Endothelial cell of umbilical vein (primary cell): ENCODE measurements at regions not wholly inside any gene's neighbourhood (a gene's known extent, or its start where the extent isn't known, plus 50 kb on each side); places are given as distances from the start of the nearest gene placed in this dataset.

Experiments
- BruUV-seq: library from RNA; stranded (reverse); fragments of 400-500 nt; replicated peaks from 2 replicates; lab custom pipeline; 2021; lab: Mats Ljungman, UMichigan
- CTCF ChIA-PET: fragments of 300-600, 350-600 bp; sonication (Branson Sonifier 250); formaldehyde crosslinking; loops from one replicate; lab custom pipeline; 2021; ENCODE audit warnings: antibody characterized with exemption, inconsistent platforms; lab: Charles Lee
- POLR2A ChIA-PET: fragments of 300-600, 350-600 bp; sonication (Branson Sonifier 250); formaldehyde crosslinking; loops from one replicate; lab custom pipeline; 2021; ENCODE audit warnings: antibody characterized with exemption, inconsistent platforms; lab: Charles Lee
- DNase-seq: peaks from one replicate; pipeline ENCODE4 v3.0.0-alpha.2; 2011; ENCODE audit warnings: low read depth, low spot score
- FAIRE-seq: peaks from 2 replicates; lab custom pipeline; 2011; peaks lifted over from hg19 to GRCh38; lab: Jason Lieb, UNC
- H2AFZ ChIP-seq: 2 replicates; pipeline ENCODE4 v1.6.0; 2012; ENCODE audit warnings: low read depth, low read length, control low read depth, inconsistent platforms
- H3K27ac ChIP-seq: 2 replicates; pipeline ENCODE4 v1.5.1; 2011; ENCODE audit warnings: low read depth, mild to moderate bottlenecking, control low read depth, low read length, moderate library complexity; ENCODE audit not compliant: insufficient read depth
- H3K27me3 ChIP-seq, 2 experiments: 2 replicates each; pipeline versions ENCODE4 v1.6.0 to v1.6.1; 2011; ENCODE audit warnings: low read length in 2 of 2, mixed read lengths in 1 of 2; ENCODE audit not compliant: control insufficient read depth in 2 of 2, insufficient read depth in 2 of 2
- H3K36me3 ChIP-seq, 2 experiments: 2 replicates in 1 of 2; 3 replicates in 1 of 2; pipeline ENCODE4 v1.5.1; 2011; ENCODE audit warnings: low read length in 2 of 2, mild to moderate bottlenecking in 1 of 2, moderate library complexity in 1 of 2; ENCODE audit not compliant: control insufficient read depth in 2 of 2, insufficient read depth in 2 of 2; ENCODE audit errors: extremely low read depth in 1 of 2
- H3K4me1 ChIP-seq: 3 replicates; pipeline ENCODE4 v1.5.1; 2011; ENCODE audit warnings: mild to moderate bottlenecking, low read length; ENCODE audit not compliant: control insufficient read depth, insufficient read depth; ENCODE audit errors: extremely low read depth
- H3K4me2 ChIP-seq: 2 replicates; pipeline ENCODE4 v1.6.1; 2011; ENCODE audit warnings: low read length, control low read depth, mixed read lengths; ENCODE audit not compliant: insufficient read depth
- H3K4me3 ChIP-seq, 3 experiments: fragments of 200-600 bp in 1 of 3; sonication (generic), shearing (Covaris generic) in 1 of 3; replicated peaks in 1 of 3; 2 replicates each; pipeline ENCODE4 v1.5.1; 2011 to 2016; ENCODE audit warnings: control low read depth in 3 of 3, low read length in 3 of 3, mild to moderate bottlenecking in 2 of 3, inconsistent platforms in 1 of 3, low read depth in 1 of 3, moderate library complexity in 1 of 3; ENCODE audit not compliant: insufficient read depth in 1 of 3
- H3K79me2 ChIP-seq: 2 replicates; pipeline ENCODE4 v1.6.0; 2012; ENCODE audit warnings: low read length, inconsistent platforms; ENCODE audit not compliant: control insufficient read depth, insufficient read depth
- H3K9ac ChIP-seq: replicated peaks from 2 replicates; pipeline ENCODE3; 2011; ENCODE audit warnings: low read length, control low read depth; ENCODE audit not compliant: insufficient read depth; ENCODE audit errors: extremely low read depth
- H3K9me1 ChIP-seq: replicated peaks from 3 replicates; pipeline ENCODE4 v1.6.0; 2011; ENCODE audit warnings: mild to moderate bottlenecking, low read length; ENCODE audit not compliant: control insufficient read depth, insufficient read depth; ENCODE audit errors: extremely low read depth
- H3K9me3 ChIP-seq: replicated peaks from 2 replicates; pipeline ENCODE4 v1.5.1; 2012; ENCODE audit warnings: low read length, inconsistent platforms; ENCODE audit not compliant: control insufficient read depth, insufficient read depth
- H4K20me1 ChIP-seq: replicated peaks from 2 replicates; pipeline ENCODE3; 2011; ENCODE audit warnings: mild to moderate bottlenecking, low read length; ENCODE audit not compliant: control insufficient read depth, insufficient read depth; ENCODE audit errors: extremely low read depth
- EZH2 ChIP-seq: IDR thresholded peaks from 2 replicates; pipeline ENCODE4 v1.6.1; 2012; ENCODE audit warnings: borderline replicate concordance, low read depth, mild to moderate bottlenecking, moderate library complexity, low read length, inconsistent platforms; ENCODE audit not compliant: severe bottlenecking
- FOS ChIP-seq: IDR thresholded peaks from 2 replicates; pipeline ENCODE4 v1.6.1; 2011; ENCODE audit warnings: mild to moderate bottlenecking, low read length, moderate library complexity, borderline replicate concordance; ENCODE audit not compliant: insufficient read depth
- GATA2 ChIP-seq: IDR thresholded peaks from 2 replicates; pipeline ENCODE4 v1.7.0; 2011; ENCODE audit warnings: low read depth, mild to moderate bottlenecking, moderate library complexity, mixed read lengths, low read length; ENCODE audit not compliant: insufficient read length, insufficient read depth
- JUN ChIP-seq: IDR thresholded peaks from 2 replicates; pipeline ENCODE4 v1.6.1; 2011; ENCODE audit warnings: borderline replicate concordance, low read depth; ENCODE audit not compliant: insufficient read length, insufficient read depth
- MYC ChIP-seq: IDR thresholded peaks from one replicate; pipeline ENCODE4 v1.6.1; 2011; ENCODE audit warnings: mild to moderate bottlenecking, low read depth, low read length
- POLR2A ChIP-seq: IDR thresholded peaks from 2 replicates; pipeline ENCODE4 v1.6.1; 2012; ENCODE audit warnings: low read depth, mild to moderate bottlenecking, control low read depth, low read length
- POLR2AphosphoS5 ChIP-seq: IDR thresholded peaks from 2 replicates; pipeline ENCODE4 v1.6.1; 2012; ENCODE audit warnings: low read depth, mild to moderate bottlenecking, control low read depth, low read length, moderate library complexity; ENCODE audit not compliant: insufficient read depth
- dilution Hi-C: fragments of 300-500 bp; cut with MboI; formaldehyde crosslinking; loops from one replicate; pipeline ENCODE4 v1.15.0; 2019; ENCODE audit warnings: low sequenced_read_pairs; ENCODE audit not compliant: extremely low pct_ligation_motif_present
- intact Hi-C: fragments of 100-400 bp; cut with micrococcal nuclease; formaldehyde crosslinking; loops from one replicate; pipeline ENCODE4 v1.10.0; 2022
- TF ChIP-seq, protein P1 (sequence below), 2 donors: IDR thresholded peaks; 1 replicate in 1 of 2; 2 replicates in 1 of 2; pipeline ENCODE4 v1.5.1; 2011; ENCODE audit warnings: low read length in 2 of 2, mild to moderate bottlenecking in 2 of 2, moderate library complexity in 2 of 2, control low read depth in 1 of 2, inconsistent platforms in 1 of 2, low read depth in 1 of 2; ENCODE audit not compliant: insufficient read depth in 1 of 2; ENCODE audit errors: extremely low read depth in 1 of 2
- TF ChIP-seq, protein P2 (sequence below): IDR thresholded peaks from 2 replicates; pipeline ENCODE4 v1.6.1; 2011; ENCODE audit not compliant: insufficient read depth, insufficient read length

DNA sequence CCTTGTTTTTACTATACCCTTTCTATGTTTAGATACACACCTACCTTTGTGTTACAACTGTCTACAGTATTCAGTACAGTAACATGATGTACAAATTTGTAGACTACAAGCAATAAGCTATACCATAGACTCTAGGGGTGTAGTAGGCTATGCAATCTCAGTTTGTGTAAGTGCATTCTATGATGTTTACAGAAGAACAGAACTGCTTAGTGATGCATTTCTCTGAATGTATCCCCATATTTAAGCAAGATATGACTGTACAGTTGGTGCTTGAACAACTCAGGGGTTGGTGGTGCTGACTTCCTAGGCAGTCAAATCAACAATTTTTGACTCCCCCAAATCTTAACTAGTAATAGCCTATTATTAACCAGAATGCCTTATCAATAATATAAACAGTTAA, 467.1 kb upstream of the TGFBR2 start:
- Histone ChIP-seq H3K4me3 (no peak overlapping the region), H3K9me1 (no peaks in the 10 kb centered on the region), H3K4me1 (no peaks in the 10 kb centered on the region), H3K4me2 (no peak overlapping the region), H3K27me3 (no peaks in the 10 kb centered on the region), H3K79me2 (no peaks in the 10 kb centered on the region), H3K27ac (no peak overlapping the region), H2AFZ (no peak overlapping the region), H4K20me1 (no peaks in the 10 kb centered on the region), H3K36me3 (no peaks in the 10 kb centered on the region), H3K9ac (no peak overlapping the region), H3K9me3 (no peaks in the 10 kb centered on the region)
- FAIRE-seq (no peak), DNase-seq (no peak)
- ChIA-PET POLR2A (no interaction called here), CTCF (interaction anchor here (0.7 to 1.0 kb wide), 3 partner anchors 13 to 645 kb away, joined by 3 read pairs; no protein-coding TSS in a partner anchor)
- no TSS peak for BruUV-seq
- intact Hi-C loops = no loop called here
- TF ChIP-seq, protein P1, sequence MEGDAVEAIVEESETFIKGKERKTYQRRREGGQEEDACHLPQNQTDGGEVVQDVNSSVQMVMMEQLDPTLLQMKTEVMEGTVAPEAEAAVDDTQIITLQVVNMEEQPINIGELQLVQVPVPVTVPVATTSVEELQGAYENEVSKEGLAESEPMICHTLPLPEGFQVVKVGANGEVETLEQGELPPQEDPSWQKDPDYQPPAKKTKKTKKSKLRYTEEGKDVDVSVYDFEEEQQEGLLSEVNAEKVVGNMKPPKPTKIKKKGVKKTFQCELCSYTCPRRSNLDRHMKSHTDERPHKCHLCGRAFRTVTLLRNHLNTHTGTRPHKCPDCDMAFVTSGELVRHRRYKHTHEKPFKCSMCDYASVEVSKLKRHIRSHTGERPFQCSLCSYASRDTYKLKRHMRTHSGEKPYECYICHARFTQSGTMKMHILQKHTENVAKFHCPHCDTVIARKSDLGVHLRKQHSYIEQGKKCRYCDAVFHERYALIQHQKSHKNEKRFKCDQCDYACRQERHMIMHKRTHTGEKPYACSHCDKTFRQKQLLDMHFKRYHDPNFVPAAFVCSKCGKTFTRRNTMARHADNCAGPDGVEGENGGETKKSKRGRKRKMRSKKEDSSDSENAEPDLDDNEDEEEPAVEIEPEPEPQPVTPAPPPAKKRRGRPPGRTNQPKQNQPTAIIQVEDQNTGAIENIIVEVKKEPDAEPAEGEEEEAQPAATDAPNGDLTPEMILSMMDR (IDR thresholded peaks at IDR 0.05; ENCODE audit: extremely low read depth in 1 of 2, insufficient read depth in 1 of 2, low read depth in 1 of 2, low read length in 2 of 2) = no peak
- TF ChIP-seq POLR2A (no peak), MYC (no peak)
- dilution Hi-C loops = no loop called here

DNA sequence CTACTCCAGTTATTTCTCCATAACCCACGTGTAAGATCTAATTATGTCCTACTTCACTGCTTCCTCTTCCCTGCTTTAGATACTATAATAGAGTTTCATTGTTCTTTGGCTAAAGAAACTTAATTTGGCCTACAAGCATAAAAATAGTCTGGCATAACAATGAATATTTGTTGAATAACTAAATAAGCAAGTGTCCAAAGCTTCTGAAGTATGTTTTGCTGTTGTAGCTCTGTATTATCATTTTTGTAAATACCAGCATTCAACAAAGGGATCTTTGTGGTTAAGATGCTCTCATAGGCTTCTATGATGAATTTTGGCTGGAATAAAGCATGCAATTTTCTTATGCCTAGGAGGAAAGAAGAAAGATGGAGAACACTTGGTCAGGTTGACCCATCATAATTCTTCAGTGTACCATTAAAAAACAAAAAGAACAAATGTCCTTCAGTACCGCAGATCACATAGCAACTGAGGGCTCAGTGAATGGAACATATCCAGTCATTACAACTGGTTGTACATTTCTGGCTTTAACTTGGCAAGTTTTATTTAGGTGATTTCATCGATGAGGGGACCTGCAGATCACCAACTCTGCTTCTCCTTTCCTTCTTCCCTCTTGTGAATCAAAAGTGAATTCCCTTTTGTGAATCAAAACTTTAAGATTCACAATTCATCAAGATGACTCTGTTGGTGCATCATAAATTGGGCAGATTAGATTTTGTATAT, 465.9 kb upstream of the TGFBR2 start:
- H3K9me3 ChIP-seq = no peaks in the 10 kb centered on the region
- H3K27me3 ChIP-seq = no peaks in the 10 kb centered on the region
- no peaks in the 10 kb centered on the region for H4K20me1 ChIP-seq
- no peaks in the 10 kb centered on the region for H3K79me2 ChIP-seq
- no peak overlapping the region for H3K4me2 ChIP-seq
- dilution Hi-C loops = no loop called here
- no peak overlapping the region for H3K4me3 ChIP-seq
- H3K27ac ChIP-seq = no peak overlapping the region
- FAIRE-seq (no peak), DNase-seq (no peak)
- ChIA-PET CTCF (interaction anchor here (1.3 kb wide), 1 partner anchor 59 kb away, joined by 3 read pairs; no protein-coding TSS in a partner anchor), POLR2A (no interaction called here)
- H3K36me3 ChIP-seq = no peaks in the 10 kb centered on the region
- H3K4me1 ChIP-seq = no peaks in the 10 kb centered on the region
- BruUV-seq = no TSS peak
- no peaks in the 10 kb centered on the region for H3K9me1 ChIP-seq
- H2AFZ ChIP-seq = no peak overlapping the region
- H3K9ac ChIP-seq = no peak overlapping the region
- intact Hi-C loops = no loop called here
- TF ChIP-seq, protein P2, sequence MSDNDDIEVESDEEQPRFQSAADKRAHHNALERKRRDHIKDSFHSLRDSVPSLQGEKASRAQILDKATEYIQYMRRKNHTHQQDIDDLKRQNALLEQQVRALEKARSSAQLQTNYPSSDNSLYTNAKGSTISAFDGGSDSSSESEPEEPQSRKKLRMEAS = no peak
- TF ChIP-seq, protein P1 (IDR thresholded peaks at IDR 0.05; ENCODE audit: extremely low read depth in 1 of 2, insufficient read depth in 1 of 2, low read depth in 1 of 2, low read length in 2 of 2) = no peak
- no peak for TF ChIP-seq POLR2AphosphoS5
- no peak for TF ChIP-seq GATA2
- no peak for TF ChIP-seq POLR2A
- TF ChIP-seq MYC = no peak
- no peak for TF ChIP-seq FOS
- no peak for TF ChIP-seq EZH2
- TF ChIP-seq JUN = no peak
